Fibroblast of peridontal ligament (primary cell): ENCODE measurements at regions not wholly inside any gene's neighbourhood (a gene's known extent, or its start where the extent isn't known, plus 50 kb on each side); places are given as distances from the start of the nearest gene placed in this dataset.

ENCODE experiments used
- DNase-seq: peaks from one replicate; pipeline ENCODE4 v3.0.0-alpha.2; 2010; ENCODE audit errors: extremely low read depth

- DNase-seq, result no peak
Measured at GRCh38 chr5:164680812-164681520, 1175.5 kb downstream of the MAT2B start.

GRCh38 chr5:164687391-164687790, 1182.0 kb downstream of the MAT2B start:
- DNase-seq, result no peak

DNA sequence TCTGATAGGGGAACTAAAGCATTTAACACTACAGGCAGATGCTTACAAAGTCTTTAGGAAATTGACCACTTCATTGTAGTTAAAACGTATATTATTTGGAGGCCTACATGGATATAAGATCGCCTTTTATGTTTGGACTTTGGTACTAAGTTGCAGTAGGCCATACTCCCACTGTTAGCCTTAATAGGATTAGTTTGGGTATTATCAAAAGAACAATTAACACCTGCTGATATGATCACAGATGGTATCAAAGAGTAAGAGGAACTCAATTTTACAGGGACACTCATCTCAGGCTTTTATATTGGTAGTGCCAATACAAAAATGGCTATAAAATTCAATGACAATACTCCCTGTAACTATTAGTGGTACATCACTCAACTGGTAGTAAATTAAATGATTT, 1183.0 kb downstream of the MAT2B start:
- no peak for DNase-seq

GRCh38 chr5:164708831-164709230, 1203.4 kb downstream of the MAT2B start:
- no peak for DNase-seq

DNA sequence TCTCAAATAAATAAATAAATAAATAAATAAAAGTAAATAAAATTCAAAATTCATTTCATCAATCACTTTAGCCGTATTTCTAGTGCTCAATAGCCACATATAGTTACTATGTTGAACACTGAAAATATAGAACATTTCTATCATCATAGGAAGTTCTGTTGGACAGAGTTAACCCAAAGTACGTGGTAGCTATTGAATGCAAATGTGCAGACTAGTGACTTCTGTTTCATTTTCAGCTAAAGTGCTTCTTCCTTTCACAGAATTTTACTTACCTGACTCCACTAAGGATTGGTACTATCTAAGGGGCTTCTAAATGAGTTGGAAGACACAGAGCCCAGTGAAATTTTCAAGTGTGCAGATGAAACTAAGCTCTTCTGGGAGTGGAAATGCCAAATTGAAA, 1208.3 kb downstream of the MAT2B start:
- no peak for DNase-seq

GRCh38 chr5:164721116-164721515, 1215.7 kb downstream of the MAT2B start:
- DNase-seq, result no peak

DNA sequence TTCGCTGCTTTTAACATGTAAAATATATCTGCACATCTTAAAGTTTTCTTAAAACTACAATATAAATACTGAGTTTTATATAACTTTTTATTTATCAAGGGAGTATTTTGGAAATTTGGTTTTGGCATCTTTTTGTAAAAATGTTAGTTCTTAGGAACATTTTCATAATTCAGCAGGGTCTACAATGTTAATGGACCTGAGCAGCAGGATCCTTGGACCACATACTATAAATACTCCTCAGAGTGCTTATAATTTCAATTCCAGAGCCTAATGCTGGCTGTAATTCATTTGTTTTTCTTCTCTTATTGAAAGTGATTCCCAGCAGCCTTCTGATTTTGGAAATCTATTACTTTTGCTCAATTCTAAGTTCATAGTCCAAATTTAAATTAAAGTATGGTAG, 1216.2 kb downstream of the MAT2B start:
- DNase-seq, result no peak

DNA sequence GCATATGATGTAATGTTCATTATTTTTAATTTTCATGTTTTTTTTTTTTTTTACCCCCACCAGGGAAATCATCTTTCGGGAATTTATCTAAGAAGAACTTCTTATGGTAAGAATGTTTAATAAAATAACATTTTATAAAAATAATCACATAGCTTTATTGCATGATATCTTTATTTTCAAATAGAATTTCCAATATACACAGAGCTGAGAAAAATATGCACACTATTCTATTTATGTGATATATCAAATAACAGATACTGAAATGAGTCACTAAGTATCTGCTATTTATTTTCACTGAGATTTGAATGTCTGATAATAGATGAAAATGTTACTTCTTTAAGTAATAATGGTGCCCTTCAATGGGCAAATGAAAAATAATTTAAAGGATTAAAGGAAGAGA, 1217.3 kb downstream of the MAT2B start:
- no peak for DNase-seq

- no peak for DNase-seq
Measured at GRCh38 chr5:164727012-164727411, 1221.6 kb downstream of the MAT2B start.

GRCh38 chr5:164728733-164729132, 1223.3 kb downstream of the MAT2B start:
- DNase-seq, result no peak

DNA sequence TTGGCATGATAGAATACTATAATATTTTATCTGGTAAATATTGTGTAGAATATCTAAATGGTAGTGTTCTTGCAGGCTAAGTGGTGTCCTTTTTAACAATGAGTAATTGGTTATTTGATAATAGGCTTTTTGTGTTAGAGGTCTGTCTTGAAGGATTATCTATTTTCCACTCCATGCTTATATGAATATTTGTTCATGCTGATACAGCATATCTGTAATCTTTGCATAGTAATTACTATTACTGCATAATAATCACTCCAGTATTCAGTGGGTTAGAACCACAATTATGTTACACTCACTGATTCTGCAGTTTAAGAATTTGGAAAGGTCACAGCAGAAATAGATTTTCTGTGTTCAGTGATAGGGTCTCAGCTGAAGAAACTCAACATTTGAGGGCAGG, 1229.9 kb downstream of the MAT2B start:
- DNase-seq, result no peak

- no peak for DNase-seq
Measured at GRCh38 chr5:164741376-164741775, 1236.0 kb downstream of the MAT2B start.

DNA sequence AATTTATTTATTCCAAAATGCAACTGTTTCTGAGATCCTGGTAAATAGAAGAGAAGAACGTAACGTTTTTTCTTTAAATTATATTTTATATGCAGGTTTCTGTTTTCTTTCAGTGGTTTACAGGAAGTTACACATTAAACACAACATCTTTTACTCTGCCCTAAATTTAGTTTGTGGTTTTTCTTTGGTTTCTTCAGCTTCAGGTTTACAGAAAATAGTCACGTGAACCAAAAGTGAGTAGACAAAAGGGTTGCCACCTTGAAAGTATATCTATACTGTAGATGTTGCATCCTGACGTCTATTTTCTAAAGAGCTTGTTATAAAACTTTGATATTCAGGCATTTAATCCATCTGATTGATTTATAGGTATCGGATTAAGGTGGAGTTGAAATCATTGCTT, 1236.6 kb downstream of the MAT2B start:
- DNase-seq, result no peak

DNA sequence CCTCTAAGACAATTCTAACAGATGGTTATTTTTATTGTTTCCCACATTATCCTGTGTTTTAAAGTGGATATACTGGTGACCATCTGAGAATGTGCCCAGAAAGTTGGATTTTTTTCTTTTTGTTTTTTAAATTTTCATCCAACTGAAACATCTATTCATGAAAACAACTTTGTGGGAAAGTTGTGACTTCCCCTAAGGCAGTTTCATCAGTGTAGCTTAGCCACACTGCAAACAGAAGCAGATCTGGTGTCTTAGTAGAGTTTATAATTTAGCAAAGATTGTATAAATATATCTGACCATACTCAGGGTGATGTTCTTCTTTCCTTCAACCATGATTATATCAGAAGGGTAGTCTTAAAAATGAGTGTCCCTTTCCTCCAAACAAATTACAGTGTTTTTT, 1241.3 kb downstream of the MAT2B start:
- DNase-seq, result no peak

DNA sequence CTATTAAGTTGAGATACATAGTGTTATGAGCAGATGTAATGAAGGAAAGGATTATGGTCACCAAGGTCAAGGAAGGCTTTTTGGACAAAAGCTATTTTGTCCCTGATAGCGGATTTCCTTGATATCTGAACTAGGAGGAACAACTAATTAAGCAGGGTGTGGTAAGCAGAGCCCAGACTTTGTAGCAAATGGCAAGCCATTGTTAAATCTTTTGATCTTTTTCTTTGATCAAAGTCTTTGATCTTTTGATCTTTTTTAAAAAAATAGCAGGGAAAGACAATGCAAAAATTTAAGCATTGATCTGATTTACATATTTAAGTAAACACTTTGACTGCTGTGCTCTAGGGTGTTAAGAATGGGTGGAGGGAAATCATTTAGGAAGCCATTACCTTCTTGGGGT, 1242.0 kb downstream of the MAT2B start:
- no peak for DNase-seq

DNA sequence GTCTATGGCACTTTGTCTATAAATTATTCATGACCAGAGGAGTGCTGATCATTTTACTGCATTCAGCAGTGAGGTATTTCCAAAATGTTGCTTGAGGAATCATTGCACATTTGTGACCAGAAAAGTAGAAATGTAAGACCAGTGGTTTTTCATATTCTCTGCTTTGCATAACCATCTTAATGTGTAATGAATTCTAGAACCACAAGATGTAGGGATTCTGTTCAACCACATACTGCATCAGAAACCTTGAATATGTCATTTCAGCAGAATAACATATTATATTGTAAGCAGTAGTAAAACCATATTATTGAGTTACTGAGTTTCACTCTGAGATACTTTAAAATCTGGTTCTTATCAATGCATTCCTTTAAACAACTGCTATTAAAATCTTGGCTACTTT, 1243.4 kb downstream of the MAT2B start:
- DNase-seq, result no peak

DNA sequence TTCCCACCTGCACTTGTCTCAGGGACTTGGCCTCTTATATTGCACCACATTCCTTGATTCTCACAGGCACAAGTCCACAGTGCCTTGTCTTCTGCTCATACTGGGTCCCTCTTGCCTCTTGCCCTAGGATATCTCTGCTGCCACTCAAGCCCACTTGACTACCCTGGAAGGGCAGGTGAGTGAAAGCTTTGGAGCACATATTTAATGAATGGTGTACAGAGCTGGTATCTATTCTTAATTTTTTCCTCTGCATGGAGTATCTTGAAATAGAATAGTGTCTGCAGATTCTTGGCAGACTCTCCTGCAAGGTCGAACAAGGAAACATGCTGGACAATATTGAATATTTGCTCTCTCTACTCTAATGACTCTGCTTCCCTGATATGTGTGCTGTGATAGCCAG, 1248.0 kb downstream of the MAT2B start:
- no peak for DNase-seq

DNA sequence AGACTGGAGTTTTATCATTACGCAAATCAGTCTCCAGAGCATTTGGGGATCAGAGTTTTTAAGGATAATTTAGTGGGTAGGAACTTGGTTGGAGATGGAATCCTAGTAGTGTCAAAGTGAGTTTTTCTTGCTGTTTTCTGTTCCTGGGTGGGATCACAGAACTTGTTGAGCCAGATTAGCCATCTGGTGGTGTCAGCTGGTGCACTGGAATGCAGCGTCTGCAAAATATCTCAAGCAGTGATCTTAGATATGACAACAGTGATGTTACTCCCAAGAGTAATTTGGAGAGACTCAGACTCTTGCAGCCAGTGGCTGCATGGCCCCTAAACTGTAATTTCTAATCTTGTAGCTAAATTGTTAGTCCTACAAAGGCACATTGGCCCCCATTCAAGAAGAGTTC, 1257.8 kb downstream of the MAT2B start:
- DNase-seq, result no peak

GRCh38 chr5:164772122-164772521, 1266.7 kb downstream of the MAT2B start:
- no peak for DNase-seq

- no peak for DNase-seq
Measured at GRCh38 chr5:164784230-164784629, 1278.8 kb downstream of the MAT2B start.

- no peak for DNase-seq
Measured at GRCh38 chr5:164798110-164798509, 1292.7 kb downstream of the MAT2B start.

GRCh38 chr5:164799391-164799790, 1294.0 kb downstream of the MAT2B start:
- DNase-seq, result no peak

GRCh38 chr5:164801910-164802309, 1296.5 kb downstream of the MAT2B start:
- no peak for DNase-seq

DNA sequence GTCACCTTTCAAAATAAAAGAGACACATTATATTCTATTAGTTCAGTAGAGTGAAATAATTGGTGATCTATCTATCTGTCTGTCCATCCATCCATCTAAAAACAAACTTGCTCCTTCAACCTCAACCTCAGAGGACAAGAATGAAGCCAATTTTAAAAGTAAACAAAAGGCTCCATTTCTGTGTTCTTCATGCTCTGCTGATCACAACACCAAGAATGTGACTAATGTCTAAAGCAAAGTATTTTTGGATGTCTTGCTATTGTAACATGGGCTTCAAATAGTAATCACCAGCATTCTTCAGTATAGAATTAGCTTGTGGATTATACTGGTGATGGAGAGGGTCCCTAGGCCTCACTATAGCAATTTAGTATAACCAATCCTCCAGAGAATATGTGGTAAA, 1304.4 kb downstream of the MAT2B start:
- DNase-seq, result no peak
